ENCODE measurements at regions not wholly inside any gene's neighbourhood (a gene's known extent, or its start where the extent isn't known, plus 50 kb on each side); places are given as distances from the start of the nearest gene placed in this dataset.

DNA sequence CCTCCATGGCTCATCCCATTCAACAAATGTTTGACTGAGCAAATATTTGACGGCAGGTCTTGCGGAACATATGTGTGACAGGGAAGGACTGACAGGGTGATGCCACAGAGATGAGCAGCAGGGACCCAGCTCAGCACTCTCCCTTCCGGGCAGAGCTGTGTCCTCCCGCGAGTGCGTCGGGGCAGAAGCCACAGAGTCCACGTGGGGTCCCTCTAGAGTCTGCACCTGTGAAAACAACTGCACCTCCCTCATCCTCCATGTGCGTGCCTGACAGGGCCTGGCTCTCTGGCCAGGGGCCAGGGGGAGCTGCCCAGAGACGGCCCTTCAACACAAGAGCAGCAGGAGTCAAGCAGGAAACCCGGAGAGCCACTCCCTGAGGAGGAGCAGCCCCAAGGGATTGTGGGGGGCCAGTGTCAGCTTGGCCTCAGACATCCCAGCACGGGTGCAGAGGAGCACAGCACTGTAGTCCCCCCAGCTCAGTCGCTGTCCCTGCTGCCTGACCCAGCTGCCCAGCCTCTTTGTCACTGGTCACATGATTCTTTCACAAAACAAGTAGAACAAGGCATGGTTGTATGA is 83.6 kb upstream of the TMEM72 start:
- DNase-seq, result no peak

DNA sequence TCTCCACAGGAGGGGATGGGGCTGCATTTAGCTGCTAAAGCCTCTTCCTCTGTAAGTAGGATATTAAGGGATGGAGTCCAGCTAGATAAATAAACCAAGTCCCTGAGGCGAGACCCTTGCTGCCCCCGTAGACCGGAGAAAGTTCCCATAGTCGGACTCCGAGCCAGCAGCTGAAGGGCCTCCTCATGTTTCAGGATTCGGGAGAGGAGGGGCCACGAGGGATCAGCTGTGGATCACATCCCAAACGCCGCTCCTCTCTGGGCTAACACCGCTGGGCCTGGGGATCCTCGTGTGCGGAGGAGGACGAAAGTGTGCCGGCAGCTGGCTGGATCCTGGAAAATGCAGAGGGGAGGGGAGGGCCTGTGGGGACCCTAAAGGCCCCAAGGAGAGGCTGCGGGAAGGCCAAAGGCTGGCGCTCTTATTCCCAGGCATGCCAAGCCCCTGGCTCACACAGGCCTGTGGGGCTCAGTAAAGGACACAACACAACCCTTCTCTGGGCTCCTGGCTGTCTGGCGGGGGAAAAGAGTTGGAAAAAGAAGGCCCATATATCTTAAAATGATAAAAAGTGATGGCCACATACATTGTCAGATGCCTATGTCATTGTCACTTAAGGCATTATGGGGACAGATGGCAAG is 82.5 kb upstream of the TMEM72 start:
- no peak for DNase-seq

DNA sequence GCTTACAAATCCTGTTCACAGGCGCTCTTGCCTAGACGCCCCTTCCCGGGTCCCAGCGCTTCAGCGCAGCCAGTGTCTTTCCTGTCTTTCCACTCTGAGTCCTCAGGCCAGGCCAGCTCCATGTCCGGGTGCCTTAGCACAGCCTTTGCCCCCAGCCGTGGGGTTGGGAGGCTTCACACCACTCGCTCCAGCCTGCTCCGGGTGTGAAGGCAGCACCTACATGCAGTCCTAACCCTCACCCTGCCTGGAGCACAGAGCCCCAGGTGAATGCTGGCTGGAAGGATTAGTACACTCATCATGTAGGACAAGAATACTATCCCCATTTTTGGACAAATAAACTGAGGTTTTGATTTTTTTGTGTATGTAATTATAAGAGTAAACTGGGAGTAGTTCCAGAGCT is 81.7 kb upstream of the TMEM72 start:
- DNase-seq, result no peak

DNA sequence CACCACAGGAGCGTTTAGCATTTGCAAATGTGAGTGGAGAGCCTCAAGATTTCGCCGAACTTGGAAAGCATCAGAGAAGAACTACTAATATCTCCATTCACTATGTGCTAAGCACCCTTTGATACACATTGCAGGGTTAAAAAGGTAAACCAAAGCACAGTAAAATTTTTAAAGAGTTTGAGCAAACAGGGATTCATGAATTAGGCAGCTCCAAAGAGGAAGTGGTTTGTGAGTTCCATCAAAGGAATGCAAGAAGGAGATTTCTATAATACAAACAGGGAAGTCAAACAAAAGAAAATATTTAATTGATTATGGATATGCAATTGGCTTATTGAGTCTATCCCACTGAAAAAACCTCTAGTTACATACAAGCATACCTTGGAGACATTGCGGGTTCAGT is 81.1 kb upstream of the TMEM72 start:
- no peak for DNase-seq

DNA sequence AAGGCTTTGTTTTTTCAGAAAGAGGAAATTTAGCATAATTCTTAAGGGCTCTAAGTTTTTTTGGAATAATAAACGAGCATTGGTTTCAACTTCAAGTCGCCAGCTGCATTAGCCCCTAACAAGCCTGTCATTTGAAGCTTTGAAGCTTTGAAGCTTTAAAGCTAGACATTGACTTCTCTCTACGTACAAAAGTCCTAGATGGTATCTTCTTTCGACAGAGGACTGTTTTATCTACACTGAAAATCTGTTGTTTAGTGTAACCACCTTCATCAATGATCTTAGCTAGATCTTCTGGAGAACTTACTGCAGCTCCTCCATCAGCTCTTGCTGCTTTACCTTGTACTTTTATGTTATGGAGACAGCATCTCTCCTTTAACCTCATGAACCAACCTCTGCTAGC is 79.6 kb upstream of the TMEM72 start:
- DNase-seq, result no peak

DNA sequence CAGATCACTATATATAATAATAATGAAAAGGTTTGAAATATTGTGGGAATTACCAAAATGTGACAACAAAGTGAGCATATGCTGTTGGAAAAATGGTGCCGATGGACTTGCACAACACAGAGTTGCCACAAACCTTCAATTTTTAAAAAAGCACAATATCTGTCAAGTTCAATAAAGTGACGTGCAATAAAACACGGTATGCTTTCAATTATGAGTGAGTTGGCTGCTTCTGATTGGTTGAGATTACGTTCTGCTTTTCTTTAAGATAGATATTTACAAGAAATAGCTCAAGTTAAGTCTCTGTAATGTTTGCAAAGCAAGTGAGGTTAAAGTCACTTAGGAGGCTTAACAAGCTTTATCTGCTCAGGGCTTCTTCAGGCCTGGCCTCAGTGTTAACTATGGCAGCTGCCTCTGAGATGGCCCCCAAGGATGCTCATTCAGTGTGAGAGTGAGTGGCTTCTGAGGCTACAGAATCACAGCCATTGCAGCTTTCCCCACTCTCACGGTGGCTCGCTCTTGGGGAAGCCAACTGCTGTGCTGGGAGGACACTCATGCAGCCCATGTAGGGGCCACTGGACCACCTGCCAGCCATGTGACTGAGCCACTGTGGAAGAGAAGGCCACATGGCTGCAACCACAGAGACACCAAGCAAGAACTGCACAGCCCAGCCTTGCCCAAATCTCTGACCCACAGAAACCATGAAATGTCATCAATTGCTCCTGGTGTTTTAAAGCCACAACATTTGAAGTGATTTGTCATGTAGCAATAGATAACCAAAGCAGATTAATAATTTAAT is 78.3 kb upstream of the TMEM72 start:
- no peak for DNase-seq

DNA sequence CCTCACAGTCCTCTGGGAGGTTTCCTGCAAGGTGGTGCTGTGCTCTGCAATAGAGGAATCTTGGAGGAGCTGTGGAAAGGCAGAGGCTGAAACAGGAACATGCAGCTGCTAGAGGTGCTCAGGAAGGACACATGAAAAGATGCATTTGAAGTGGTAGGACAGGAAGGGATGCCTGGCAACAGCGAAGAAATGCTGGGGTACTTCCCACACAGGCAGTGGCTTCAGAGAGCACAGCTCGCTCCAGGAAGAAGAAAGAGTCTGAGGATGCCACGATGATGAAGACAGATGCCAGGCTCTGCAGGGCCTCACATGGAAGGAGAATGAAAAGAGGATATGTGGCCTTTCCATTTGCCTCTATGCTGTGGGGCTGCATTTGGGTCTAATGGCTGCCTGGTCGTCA is 77.0 kb upstream of the TMEM72 start:
- no peak for DNase-seq

DNA sequence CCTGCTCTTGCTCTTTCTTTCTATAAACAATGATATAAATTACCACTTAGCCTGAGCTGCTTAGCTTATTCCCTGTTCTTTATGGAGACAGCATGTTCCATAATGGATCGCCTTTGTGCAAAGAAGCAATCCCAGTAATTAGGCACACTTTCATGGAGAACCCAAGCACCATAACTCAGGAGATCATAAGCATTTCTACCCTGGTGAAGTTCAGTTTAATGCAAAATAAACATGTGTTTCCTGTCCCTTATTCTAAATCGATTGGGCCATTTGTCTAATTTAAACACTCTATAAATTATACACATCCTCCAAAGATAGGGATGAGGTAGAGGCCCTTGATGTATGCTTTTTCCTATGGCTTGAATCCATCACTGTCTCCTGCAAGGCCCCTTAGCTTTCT is 75.8 kb upstream of the TMEM72 start:
- no peak for DNase-seq

DNA sequence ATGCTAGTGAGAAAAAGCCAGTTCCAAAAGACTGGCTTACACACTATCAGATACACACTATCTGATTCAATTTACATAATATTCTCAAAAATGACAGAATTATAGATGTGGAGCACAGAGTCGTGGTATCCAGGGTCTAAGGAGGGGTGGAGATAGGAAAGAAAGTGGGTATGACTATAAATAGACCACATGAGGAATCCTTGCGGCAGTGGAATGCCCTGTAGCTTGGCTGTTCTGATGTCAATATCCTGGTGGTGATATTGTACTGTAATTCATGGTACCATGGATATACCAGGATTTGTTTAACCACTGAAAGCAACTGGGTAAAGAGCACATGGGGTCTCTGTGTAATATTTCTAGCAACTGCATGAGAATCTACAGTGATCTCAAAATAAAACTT is 67.7 kb upstream of the TMEM72 start:
- DNase-seq, result no peak

DNA sequence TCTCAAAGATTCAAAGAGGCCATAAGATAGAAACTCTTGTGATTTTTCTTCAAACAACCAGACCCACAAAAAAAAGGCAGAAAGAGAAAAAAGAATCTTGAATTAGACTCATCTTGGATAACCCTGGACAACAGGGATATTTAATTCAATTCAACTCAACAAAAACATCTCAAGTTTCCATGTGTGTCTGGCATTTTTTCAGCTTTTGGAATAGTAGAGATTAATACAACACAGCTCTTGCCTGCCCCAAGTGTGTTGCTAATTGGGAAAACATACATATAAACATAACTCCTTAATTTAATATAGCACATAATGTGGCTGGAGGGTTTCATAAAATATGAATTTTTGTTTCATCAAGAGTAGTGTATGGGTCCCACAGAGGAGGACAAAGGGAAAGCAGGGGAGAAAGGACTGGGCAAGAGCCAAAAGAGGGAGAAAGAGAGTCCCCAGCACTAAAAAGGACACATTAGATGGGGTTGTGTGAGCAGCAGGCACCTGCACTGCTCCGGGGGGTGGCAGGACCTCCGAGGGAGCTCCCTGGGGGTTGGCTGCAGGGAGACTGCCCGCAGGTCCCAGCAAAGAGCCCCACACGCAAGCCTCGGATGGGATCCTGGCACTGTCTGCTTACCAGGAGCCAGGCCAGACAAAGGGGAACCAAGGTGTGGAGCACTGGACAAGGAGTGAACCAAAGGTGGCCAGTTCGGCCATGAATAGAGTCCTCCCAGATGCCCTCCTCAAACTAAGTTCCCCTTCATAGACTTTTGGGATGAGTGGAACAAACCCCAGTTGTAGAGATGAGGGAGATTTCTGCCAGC is 65.6 kb upstream of the TMEM72 start:
- DNase-seq, result no peak

DNA sequence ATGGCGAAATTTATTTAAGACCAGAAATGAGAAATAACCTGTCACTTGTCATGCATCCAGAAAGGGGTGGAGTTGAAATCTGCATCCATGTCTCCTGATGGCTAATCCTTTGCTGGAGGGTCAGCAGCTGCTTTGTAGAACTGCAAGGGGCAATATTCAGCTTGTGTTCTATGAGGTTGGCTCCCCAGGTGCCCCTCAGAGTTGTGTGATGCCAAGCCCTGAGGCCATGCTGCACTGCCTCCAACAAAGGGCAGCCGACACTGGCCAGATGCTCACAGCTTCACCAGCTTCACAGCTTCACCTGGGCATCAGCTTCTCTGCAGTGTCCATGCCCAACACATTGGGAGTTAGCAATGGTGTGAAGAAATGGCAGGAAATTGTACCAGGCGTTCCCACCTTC is 64.0 kb upstream of the TMEM72 start:
- DNase-seq, result no peak

DNA sequence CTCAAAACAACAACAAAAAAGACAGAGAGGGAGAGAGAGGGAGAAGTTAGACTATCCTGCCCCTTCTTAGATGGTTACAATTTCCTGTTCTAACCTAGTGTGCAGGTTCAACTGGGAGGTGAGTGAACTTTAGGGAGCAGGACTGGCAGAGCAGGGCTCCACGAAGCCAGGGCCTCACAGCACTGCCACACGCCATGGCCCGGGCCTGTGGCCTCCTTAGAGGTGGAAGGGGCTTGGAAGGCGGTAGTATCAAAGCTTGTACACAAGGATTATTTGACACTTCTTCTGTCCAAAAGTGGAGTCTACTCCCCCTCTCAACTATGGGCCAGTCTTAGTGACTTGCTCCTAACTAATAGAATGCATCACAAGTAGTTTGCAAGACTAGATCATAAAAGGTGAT is 62.9 kb upstream of the TMEM72 start:
- no peak for DNase-seq

DNA sequence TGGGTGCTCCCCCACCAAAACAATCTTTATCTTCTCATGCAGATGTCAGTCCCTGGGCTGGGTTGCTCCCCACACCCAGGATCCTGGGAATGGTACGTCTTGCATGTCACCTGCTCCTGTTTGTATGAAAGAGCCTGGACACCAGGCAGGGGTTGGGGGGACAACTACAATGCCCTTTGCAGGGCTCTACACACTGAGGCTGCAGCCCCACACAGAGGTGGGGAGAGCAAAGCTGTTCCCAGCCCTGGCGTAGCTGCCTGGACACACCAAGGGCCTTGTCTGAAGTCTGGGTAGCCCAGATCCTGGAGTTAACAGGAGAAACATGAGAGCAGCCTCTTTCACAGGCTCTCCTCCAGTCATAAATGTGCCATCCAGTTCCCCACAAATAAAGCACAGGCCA is 61.2 kb upstream of the TMEM72 start:
- DNase-seq, result no peak

DNA sequence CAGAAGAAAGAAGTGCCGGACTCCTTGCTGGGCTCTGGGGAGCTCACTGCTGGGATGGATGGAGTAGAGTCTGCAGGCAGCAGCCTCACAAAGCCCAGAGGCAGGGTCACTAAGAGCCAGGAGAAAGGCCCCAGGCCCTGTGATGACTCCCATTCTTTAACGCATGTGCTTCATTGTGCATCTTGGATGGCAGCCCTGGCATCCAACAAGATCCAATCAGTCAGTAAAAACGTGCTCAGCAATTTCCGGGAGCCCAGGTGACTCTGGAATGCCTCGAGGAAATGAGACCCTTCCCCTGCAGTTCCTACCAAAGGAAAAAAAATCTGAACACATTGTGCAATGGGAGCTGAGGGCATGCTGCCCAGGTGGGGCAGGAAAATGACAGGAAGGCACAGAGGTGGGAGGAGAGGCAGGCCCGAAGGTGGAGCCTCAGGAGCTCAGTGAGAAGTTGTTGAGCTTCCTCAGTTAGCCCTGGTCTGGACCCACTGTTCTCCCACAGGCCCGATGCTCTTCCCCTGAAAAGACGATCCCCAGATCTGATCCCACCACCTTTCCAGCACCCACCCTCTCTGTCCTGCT is 60.7 kb upstream of the TMEM72 start:
- DNase-seq, result no peak

DNA sequence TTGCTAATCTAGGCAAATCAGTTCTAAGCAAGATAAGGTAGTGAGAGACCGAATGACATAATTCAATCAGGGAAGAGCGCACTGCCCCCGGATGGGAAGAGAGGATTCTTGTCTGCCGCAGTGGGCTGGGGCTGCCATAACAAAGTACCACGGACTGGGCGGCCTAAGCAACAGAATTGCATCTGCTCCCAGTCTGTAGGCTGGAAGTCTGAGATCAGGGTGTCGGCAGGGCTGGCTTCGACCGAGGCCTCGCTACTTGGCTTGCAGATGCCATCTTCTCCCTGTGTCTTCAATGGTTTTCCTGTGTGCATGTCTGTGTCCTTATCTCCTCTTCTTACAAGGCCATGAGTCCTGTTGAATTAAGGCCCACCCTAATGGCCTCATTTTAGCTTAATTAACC is 59.7 kb upstream of the TMEM72 start:
- DNase-seq, result no peak

DNA sequence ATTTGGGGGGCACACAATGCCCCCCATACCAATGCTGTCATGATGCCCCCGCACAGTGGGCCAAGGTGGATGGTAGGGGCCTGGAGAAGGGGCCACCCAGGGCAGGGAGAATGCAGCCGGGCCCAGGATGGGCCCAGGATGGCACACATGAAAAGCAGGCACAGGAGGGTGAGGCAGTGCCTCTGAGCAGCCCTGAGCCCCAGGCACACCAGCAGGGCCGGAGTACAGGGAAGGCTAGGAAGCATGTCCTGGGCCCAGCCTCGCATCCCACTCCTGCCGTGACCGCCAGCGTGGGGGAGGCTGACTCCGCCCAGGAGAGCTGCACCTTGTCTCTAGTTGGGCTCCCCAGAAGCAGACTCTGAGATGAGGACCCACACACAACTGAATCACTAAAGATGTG is 59.3 kb upstream of the TMEM72 start:
- no peak for DNase-seq

DNA sequence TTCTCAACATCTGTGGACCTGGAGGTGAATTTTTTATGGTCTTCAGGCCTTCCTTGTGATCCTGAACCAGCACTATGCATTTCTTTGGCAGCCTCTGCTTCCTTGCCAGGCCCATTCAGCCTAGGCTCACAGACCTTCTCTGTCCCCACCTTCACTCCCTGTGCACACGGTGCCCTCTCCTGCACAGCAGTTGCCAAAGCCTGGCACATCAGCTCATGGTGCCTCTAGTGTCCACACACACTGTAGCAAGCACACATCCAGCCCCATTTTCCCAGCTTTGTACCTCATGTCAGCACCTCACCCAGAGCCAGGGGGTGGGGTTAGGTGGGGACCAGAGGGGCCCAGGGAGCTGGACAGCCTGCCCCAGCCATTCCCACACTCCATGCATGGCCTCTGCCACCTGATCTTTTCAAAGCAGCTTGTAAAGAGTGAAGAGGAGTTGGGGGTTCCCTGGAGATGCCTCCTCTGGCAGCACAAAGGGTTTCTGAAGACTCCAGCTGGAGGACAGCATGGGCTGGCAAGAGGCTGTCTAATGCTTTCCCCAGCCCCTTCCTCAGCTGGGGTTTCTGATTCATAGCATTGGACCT is 57.9 kb upstream of the TMEM72 start:
- DNase-seq, result no peak

DNA sequence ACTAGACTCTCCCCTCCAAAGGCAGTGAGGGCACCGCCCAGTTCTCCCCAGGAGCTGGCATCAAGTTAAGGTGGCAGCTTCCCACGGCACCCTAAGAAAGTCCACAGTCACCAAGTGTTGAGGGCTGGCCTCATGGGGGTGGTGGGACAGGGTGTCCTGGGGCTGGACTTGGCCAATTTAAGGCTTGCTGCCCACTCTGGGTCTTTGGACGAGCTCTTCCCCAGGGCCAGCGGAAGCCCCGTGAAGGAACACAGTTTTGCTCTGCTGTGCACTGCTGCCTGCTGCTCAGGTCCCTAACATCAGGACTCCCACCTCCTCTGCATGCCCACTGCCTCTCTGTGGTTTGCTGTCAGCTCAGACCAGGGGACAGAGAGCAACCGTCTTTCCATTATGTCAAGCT is 57.3 kb upstream of the TMEM72 start:
- DNase-seq, result no peak

DNA sequence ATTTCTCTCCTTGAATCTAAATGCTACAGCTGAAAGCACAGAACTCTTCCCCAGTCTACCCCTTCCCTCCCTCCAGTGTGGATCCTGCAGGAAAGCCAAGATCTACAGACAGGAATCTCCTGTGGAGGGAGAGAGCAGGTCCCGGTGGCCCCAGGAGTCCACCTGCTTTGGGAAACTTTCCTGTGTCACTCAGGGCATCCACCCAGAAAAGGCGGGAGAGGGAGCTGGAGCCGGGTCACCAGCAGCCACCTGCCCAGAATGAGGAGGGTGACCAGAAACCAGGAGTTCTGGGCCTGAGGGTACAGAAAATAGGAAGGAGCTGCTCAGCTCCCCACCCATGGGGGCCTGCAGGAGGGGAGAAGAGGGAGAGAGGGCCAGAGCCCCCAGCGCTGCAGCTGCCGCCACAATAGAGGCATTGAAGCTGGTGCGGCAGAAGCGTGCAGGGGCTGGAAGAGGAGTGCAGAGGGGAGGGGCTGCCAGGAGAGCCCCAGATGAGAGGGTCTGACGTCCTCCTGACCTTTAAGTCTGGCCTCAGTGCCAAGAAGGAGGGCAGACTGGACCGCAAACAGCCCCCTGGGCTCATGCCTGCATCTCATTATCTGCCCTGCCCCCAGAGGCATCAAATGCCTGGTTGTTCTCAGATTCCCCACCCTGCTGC is 56.3 kb upstream of the TMEM72 start:
- DNase-seq, result no peak

DNA sequence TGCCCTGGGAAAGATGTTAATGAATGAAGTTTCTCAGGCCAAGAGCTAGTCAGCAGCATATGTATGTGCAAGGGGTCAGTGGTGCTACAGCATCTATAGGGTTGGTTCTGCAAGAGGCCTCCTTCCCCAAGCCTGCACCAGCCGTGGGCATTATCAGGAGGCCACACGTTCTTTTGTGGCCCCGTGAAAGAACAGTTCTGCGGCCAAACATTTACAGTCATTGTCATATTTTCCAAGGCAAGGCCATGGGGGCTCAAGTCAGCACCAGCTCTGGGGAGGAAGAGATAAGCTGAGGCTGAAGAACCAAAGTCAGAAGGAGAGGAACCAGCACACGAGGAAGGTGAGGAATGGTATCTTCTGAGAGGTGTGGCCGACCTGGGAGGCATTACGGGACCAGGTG is 54.4 kb upstream of the TMEM72 start:
- DNase-seq, result no peak

DNA sequence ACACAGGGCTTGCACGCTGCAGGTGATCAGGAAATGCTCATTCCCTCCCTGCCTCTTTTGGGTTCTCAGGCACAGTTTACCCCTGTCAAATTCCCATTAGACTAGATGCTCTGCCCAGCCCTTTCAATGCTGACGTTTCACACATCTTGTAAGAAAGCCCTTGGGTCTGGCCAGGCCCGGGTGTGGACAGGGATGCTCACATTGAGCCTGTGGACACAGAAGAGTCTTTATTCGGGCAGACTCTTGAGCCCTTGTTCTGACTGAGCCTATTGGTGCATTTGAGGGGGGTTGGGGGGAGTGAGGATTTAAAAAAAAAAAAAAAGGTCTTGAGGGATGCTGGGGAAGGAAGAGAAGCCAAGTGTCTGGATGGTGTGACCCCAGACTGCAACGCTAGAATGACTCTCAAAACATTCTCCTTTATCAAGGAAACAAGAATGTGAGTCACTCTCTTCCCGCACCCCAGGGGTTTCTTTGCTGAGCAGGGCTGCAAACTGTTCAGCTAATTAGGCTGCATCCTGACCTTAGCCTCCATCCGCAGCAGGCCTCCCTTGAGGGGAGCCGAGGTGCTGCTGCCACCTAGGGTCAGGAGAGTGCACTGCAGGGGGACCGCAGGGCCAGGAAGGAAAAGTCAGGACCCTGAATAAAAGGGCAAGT is 53.6 kb upstream of the TMEM72 start:
- DNase-seq, result peak; percentile 14 to 34

DNA sequence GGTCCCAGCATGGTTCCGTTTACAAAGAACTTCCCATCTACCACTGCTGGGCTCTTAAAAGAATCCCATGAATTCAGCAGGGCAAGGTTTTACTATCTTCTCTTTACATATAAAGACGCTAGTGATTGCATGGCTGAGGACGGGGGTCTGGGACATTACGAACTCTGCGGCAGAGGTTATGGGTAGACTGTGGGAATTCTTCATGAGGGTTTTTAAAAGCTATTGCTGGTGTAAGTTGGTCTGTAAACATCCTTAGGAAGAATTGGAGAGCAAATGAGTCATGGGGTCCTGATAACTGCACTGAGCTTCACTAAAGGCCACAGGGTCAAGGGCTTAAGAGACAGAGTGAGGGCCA is 53.1 kb upstream of the TMEM72 start:
- DNase-seq, result no peak

Measured in AML-193 (cell line).